Keratinocyte (primary cell): ENCODE measurements at regions not wholly inside any gene's neighbourhood (a gene's known extent, or its start where the extent isn't known, plus 50 kb on each side); places are given as distances from the start of the nearest gene placed in this dataset.

Experiments used
- DNase-seq: peaks from one replicate; pipeline ENCODE4 v3.0.0-alpha.2; 2011; ENCODE audit warnings: low read depth, missing footprints, low spot score
- FAIRE-seq: peaks from 2 replicates; lab custom pipeline; 2011; peaks lifted over from hg19 to GRCh38; lab: Jason Lieb, UNC
- H2AFZ ChIP-seq: 2 replicates; pipeline ENCODE4 v1.6.0; 2012; ENCODE audit warnings: low read length, control low read depth, inconsistent platforms; ENCODE audit not compliant: control insufficient read depth
- H3K27ac ChIP-seq: 2 replicates; pipeline ENCODE4 v1.5.1; 2011; ENCODE audit warnings: low read length; ENCODE audit not compliant: control insufficient read depth, insufficient read depth
- H3K27me3 ChIP-seq: 3 replicates; pipeline ENCODE4 v1.6.0; 2011; ENCODE audit warnings: low read length; ENCODE audit not compliant: control insufficient read depth, insufficient read depth; ENCODE audit errors: extremely low read depth
- H3K36me3 ChIP-seq, 2 experiments: 2 replicates in 1 of 2; 3 replicates in 1 of 2; pipeline ENCODE4 v1.5.1; 2011; ENCODE audit warnings: low read length in 2 of 2, mild to moderate bottlenecking in 1 of 2; ENCODE audit not compliant: control insufficient read depth in 2 of 2, insufficient read depth in 2 of 2; ENCODE audit errors: extremely low read depth in 1 of 2
- H3K4me1 ChIP-seq: 3 replicates; pipeline ENCODE4 v1.5.1; 2011; ENCODE audit warnings: low read length; ENCODE audit not compliant: control insufficient read depth, insufficient read depth; ENCODE audit errors: extremely low read depth
- H3K4me2 ChIP-seq: 3 replicates; pipeline ENCODE4 v1.6.0; 2011; ENCODE audit warnings: low read depth, low read length; ENCODE audit not compliant: control insufficient read depth, insufficient read depth; ENCODE audit errors: extremely low read depth
- H3K4me3 ChIP-seq, 3 experiments: fragments of 200-600 bp in 1 of 3; sonication (generic) in 1 of 3; 2 replicates in 2 of 3; 3 replicates in 1 of 3; pipeline ENCODE4 v1.5.1; 2011 to 2016; ENCODE audit warnings: low read length in 3 of 3, mild to moderate bottlenecking in 3 of 3, control low read depth in 2 of 3, inconsistent platforms in 1 of 3, low read depth in 1 of 3, mixed read lengths in 1 of 3, mixed run types in 1 of 3, moderate library complexity in 1 of 3; ENCODE audit not compliant: control insufficient read depth in 2 of 3, insufficient read depth in 2 of 3; ENCODE audit errors: extremely low read depth in 1 of 3
- H3K79me2 ChIP-seq: 2 replicates; pipeline ENCODE4 v1.6.0; 2012; ENCODE audit warnings: low read length; ENCODE audit not compliant: control insufficient read depth, insufficient read depth
- H3K9ac ChIP-seq: 3 replicates; pipeline ENCODE4 v1.6.0; 2011; ENCODE audit warnings: low read length; ENCODE audit not compliant: control insufficient read depth, insufficient read depth; ENCODE audit errors: extremely low read depth
- H3K9me1 ChIP-seq: 3 replicates; pipeline ENCODE4 v1.6.0; 2011; ENCODE audit warnings: low read length; ENCODE audit not compliant: control insufficient read depth, insufficient read depth; ENCODE audit errors: extremely low read depth
- H3K9me3 ChIP-seq: 2 replicates; pipeline ENCODE4 v1.5.1; 2012; ENCODE audit warnings: low read depth, low read length; ENCODE audit not compliant: control insufficient read depth
- H4K20me1 ChIP-seq: 3 replicates; pipeline ENCODE4 v1.6.0; 2011; ENCODE audit warnings: low read length; ENCODE audit not compliant: control insufficient read depth, insufficient read depth; ENCODE audit errors: extremely low read depth
- CTCF ChIP-seq, 3 experiments: IDR thresholded peaks in 1 of 3; conservative IDR thresholded peaks in 1 of 3; optimal IDR thresholded peaks in 1 of 3; 2 replicates in 2 of 3; 3 replicates in 1 of 3; pipeline versions ENCODE3 to v1.5.1; 2011; ENCODE audit warnings: low read length in 3 of 3, mild to moderate bottlenecking in 3 of 3, moderate library complexity in 2 of 3, control low read depth in 1 of 3, inconsistent platforms in 1 of 3; ENCODE audit not compliant: insufficient read depth in 2 of 3; ENCODE audit errors: extremely low read depth in 1 of 3
- EZH2 ChIP-seq: IDR thresholded peaks from one replicate; pipeline ENCODE4 v1.6.1; 2012; ENCODE audit warnings: inconsistent platforms, mild to moderate bottlenecking, low read length, moderate library complexity
- dilution Hi-C: fragments of 300-500 bp; cut with MboI; formaldehyde crosslinking; loops from one replicate; pipeline ENCODE4 v1.7.0; 2020; ENCODE audit warnings: low sequenced_read_pairs; ENCODE audit not compliant: extremely low pct_ligation_motif_present

- H3K9ac ChIP-seq, result no peak overlapping the region
- peaks cover 25% of the 10 kb centered on the region for H3K9me3 ChIP-seq
- no peaks in the 10 kb centered on the region for H3K27me3 ChIP-seq
- FAIRE-seq (no peak), DNase-seq (no peak)
- no peaks in the 10 kb centered on the region for H3K79me2 ChIP-seq
- H3K4me2 ChIP-seq, result no peak overlapping the region
- H3K4me3 ChIP-seq, result no peak overlapping the region
- no peaks in the 10 kb centered on the region for H3K4me1 ChIP-seq
- H2AFZ ChIP-seq, result no peak overlapping the region
- H3K36me3 ChIP-seq, result no peaks in the 10 kb centered on the region
- dilution Hi-C loops, result no loop called here
- TF ChIP-seq EZH2, result no peak
- H3K27ac ChIP-seq, result no peak overlapping the region
- H4K20me1 ChIP-seq, result no peaks in the 10 kb centered on the region
- H3K9me1 ChIP-seq, result no peaks in the 10 kb centered on the region
Measured at GRCh38 chr22:48734961-48735360, 1092.7 kb downstream of the BRD1 start.

GRCh38 chr22:48734359-48734758 is 1093.3 kb downstream of the BRD1 start:
- DNase-seq (no peak), FAIRE-seq (no peak)
- Histone ChIP-seq H2AFZ (no peak overlapping the region), H4K20me1 (no peaks in the 10 kb centered on the region), H3K79me2 (no peaks in the 10 kb centered on the region), H3K9me3 (peaks cover 25% of the 10 kb centered on the region), H3K4me3 (no peak overlapping the region), H3K27me3 (no peaks in the 10 kb centered on the region), H3K36me3 (no peaks in the 10 kb centered on the region), H3K4me1 (no peaks in the 10 kb centered on the region), H3K27ac (no peak overlapping the region), H3K9ac (no peak overlapping the region), H3K4me2 (no peak overlapping the region), H3K9me1 (no peaks in the 10 kb centered on the region)
- TF ChIP-seq CTCF (optimal IDR thresholded peaks at IDR 0.05 in 1 of 3, IDR thresholded peaks at IDR 0.05 in 1 of 3, conservative IDR thresholded peaks at IDR 0.05 in 1 of 3; ENCODE audit: extremely low read depth in 1 of 3, insufficient read depth in 2 of 3, low read length in 3 of 3) (no peak), EZH2 (no peak)
- dilution Hi-C loops, result no loop called here

DNA sequence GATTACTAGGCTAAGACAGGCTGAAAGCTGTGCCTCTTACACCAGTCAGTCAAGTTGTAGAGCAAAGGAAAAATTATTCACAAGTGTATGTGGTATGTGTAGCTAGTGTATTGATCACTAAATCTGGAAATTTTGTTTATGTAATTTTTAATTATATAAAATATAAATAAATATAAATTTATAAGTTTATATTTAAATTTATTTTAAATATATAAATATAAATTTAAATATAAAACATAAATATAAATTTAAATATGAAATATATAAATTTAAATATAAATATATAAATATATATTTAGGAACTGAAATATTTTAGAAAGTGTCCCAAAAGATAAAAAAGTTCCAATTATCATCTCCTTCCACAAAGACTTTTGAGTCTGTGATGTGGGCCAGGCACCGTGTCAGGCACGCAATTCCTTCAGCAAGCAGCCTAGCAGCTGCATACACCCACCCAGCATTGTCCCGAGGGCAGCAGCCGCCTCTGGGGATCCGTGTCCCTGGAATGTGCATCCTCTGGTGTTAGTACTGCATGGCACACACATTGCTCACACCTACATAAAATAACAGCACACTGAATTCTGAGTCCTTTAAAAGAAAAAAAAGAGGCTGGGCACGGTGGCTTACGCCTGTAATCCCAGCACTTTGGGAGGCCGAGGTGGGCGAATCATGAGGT is 1098.0 kb downstream of the BRD1 start:
- Histone ChIP-seq H3K9ac (no peak overlapping the region), H2AFZ (no peak overlapping the region), H3K4me1 (no peaks in the 10 kb centered on the region), H4K20me1 (no peaks in the 10 kb centered on the region), H3K9me3 (peaks cover 7% of the 10 kb centered on the region), H3K4me3 (no peak overlapping the region), H3K27ac (no peak overlapping the region), H3K36me3 (no peaks in the 10 kb centered on the region), H3K4me2 (no peak overlapping the region), H3K79me2 (no peaks in the 10 kb centered on the region), H3K9me1 (no peaks in the 10 kb centered on the region), H3K27me3 (no peaks in the 10 kb centered on the region)
- TF ChIP-seq EZH2 (no peak), CTCF (optimal IDR thresholded peaks at IDR 0.05 in 1 of 3, IDR thresholded peaks at IDR 0.05 in 1 of 3, conservative IDR thresholded peaks at IDR 0.05 in 1 of 3; ENCODE audit: extremely low read depth in 1 of 3, insufficient read depth in 2 of 3, low read length in 3 of 3) (no peak)
- DNase-seq, result no peak
- dilution Hi-C loops, result no loop called here
- FAIRE-seq, result no peak
